NCI-H2171 (cell line): ENCODE measurements at regions not wholly inside any gene's neighbourhood (a gene's known extent, or its start where the extent isn't known, plus 50 kb on each side); places are given as distances from the start of the nearest gene placed in this dataset.
"Not testable (repeated sequence)": the region's sequence is repeated elsewhere in the genome, so short reads cannot be mapped to it uniquely, and the experiment has no call there.

ENCODE experiments used
- DNase-seq: peaks from one replicate; lab custom pipeline; 2025; lab: John Stamatoyannopoulos, UW

DNA sequence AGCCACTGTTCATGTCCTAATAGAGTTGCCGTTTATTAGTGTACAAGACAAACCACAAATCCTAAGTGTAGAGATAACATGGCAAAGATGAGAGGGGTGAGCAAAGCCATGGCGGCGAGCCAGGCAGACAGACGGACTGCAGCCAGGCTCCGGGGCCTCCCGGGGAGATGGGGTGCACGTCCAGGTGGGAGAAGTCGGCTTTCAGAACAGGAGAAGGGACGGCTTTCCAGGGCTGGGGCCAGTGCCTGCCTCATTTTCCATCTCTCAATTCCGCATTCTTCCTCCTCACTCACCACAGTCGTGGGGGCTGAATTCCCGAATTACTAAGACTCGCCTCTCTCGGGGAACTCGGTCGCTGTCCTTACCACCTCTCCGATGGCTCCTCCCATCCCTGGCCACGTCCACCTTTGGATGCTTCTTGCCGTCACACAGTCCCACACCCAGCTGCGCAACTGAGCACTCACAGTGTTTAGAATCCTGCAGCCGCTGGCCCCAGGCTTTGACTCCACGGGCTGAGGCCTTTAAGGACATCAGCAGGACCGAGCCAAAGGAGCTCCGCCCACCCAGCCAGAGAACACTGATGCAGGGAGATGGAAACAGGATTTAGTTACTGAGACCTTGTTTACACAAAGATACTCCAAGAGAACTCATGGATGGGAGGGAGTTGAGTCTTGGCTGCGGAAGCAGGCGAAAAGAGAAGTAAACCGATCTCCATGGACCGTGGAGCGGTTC, 59.7 kb downstream of the RNF112 start:
- peak; percentile 59 for DNase-seq

DNA sequence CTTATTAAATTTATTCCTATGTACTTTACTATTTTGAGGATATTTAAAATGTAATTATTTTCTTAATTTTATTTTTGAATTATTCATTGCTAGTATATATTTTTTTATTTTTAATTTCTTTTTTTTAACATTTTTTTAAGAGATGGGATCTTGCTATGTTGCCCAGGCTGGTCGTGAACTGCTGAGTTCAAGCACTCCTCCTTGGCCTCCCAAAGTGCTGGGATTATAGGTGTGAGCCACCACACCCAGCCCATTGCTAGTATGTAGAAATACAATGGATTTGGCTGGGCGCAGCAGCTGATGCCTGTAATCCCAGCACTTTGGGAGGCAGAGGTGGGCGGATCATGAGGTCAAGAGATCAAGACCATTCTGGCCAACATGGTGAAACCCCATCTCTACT, 59.2 kb upstream of the SLC47A1 start:
- not testable (repeated sequence) for DNase-seq

DNA sequence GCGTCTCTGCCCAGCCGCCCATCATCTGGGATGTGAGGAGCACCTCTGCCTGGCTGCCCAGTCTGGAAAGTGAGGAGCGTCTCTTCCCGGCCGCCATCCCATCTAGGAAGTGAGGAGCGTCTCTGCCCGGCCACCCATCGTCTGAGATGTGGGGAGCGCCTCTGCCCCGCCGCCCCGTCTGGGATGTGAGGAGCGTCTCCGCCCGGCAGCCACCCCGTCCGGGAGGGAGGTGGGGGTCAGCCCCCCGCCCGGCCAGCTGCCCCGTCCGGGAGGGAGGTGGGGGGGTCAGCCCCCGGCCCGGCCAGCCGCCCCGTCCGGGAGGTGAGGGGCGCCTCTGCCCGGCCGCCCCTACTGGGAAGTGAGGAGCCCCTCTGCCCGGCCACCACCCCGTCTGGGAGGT, 57.9 kb upstream of the SLC47A1 start:
- DNase-seq: not testable (repeated sequence)

- DNase-seq: no peak
Measured at GRCh38 chr17:19482576-19482975, 51.1 kb upstream of the SLC47A1 start.
